Activated naive CD8-positive, alpha-beta T cell (primary cell): ENCODE measurements at regions not wholly inside any gene's neighbourhood (a gene's known extent, or its start where the extent isn't known, plus 50 kb on each side); places are given as distances from the start of the nearest gene placed in this dataset.

Experiments
- H3K27ac Mint-ChIP-seq: one replicate; pipeline ENCODE4 v1.8.0; 2021; ENCODE audit warnings: mixed read lengths
- H3K27me3 Mint-ChIP-seq: one replicate; pipeline ENCODE4 v1.8.0; 2021; ENCODE audit warnings: mixed read lengths
- H3K36me3 Mint-ChIP-seq: one replicate; pipeline ENCODE4 v1.8.0; 2021; ENCODE audit warnings: mixed read lengths
- H3K4me1 Mint-ChIP-seq: one replicate; pipeline ENCODE4 v1.8.0; 2021; ENCODE audit warnings: low read depth, mixed read lengths
- H3K4me3 Mint-ChIP-seq: one replicate; pipeline ENCODE4 v1.8.0; 2021; ENCODE audit warnings: mild to moderate bottlenecking, mixed read lengths
- H3K9me3 Mint-ChIP-seq: one replicate; pipeline ENCODE4 v1.8.0; 2021; ENCODE audit warnings: low read depth, mixed read lengths

DNA sequence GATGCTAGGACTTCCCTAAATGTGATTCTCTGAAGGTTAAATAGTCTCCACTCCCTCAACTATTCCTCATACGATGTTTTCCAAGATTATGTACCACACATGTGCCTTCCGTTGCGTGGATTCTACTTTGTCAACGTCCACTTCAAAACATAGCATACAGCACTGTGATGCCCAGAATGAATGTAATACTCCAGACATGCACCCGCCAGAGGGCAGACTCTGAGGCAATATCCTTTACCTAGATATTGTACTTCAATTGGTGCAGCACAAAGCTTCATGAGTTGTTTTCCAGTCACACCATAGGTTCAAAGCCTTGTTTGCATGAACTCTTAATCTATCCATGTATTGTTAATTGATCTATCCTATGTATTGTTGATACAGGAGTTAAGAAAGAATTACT lies 201.0 kb upstream of the NABP1 start:
- H3K27ac Mint-ChIP-seq, result no peak overlapping the region
- peaks cover 7% of the 10 kb centered on the region for H3K9me3 Mint-ChIP-seq
- H3K36me3 Mint-ChIP-seq, result peaks cover 2% of the 10 kb centered on the region
- peaks cover 2% of the 10 kb centered on the region for H3K27me3 Mint-ChIP-seq
- H3K4me1 Mint-ChIP-seq, result no peaks in the 10 kb centered on the region
- no peak overlapping the region for H3K4me3 Mint-ChIP-seq

DNA sequence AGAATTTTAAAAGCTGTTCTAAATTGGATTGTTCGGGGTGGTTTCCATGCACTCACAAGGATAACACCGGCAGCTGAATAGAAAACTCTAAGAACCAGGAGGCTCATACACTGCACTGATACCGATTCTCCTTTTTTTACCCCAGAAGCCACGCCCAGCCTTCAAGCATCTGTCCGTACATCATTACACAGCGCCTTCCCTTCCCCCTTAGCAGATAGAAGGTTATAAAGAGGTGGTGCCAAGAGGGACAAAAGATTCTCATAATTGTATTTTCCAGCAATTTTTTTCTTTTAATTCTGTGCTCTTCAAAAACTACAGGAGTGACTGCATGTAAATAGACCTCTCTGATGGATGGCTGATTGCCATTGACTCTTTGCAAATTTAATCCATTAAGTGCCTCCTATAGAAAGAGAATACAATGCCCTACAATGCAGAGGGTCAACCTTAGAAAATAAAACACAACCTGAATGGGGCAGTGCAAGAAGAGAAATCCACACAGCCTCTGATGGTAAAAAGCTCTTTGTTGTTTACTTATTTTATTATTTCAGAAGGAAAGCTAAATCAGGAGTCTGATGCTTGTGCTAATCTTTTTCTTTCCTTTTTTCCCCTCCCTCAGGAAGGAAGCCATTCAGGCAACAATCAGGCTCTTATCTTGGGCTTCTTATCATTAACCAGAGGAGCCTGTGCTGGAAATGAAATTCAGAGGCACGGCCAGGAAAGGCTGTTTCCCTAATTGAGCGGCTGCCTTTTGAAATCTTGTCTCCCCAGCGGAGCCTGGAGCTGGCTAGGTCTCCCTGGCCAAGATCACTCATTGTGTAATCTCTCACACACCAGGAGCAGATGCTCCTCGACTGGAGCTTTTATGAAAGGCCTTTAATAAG lies 198.9 kb upstream of the NABP1 start:
- Mint-ChIP-seq H3K36me3 (peaks cover 5% of the 10 kb centered on the region), H3K4me3 (no peak overlapping the region)

DNA sequence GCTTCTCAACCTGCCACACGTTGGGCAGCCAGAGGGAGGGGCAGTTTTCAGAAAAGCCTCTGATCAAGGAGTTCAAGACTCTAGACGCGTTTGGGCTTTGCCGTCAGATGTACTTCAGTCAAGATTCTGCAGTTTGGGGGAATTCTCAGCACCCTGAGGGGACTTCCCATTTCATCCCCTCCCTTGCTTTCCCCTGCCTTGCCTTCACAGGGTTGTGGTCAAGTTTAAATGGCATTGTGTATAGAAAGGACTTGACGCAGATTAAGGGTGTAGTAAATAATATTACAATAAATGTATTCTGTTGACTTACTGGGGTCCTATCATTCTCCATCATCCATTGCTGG lies 198.3 kb upstream of the NABP1 start:
- Mint-ChIP-seq H3K4me1 (no peaks in the 10 kb centered on the region), H3K9me3 (peaks cover 16% of the 10 kb centered on the region), H3K36me3 (peaks cover 5% of the 10 kb centered on the region), H3K27me3 (peaks cover 2% of the 10 kb centered on the region), H3K4me3 (no peak overlapping the region), H3K27ac (no peak overlapping the region)

More for the DNA sequence above, 198.9 kb upstream of the NABP1 start:
- Mint-ChIP-seq H3K27me3 (peaks cover 2% of the 10 kb centered on the region), H3K27ac (no peak overlapping the region), H3K9me3 (peaks cover 16% of the 10 kb centered on the region), H3K4me1 (no peaks in the 10 kb centered on the region)

DNA sequence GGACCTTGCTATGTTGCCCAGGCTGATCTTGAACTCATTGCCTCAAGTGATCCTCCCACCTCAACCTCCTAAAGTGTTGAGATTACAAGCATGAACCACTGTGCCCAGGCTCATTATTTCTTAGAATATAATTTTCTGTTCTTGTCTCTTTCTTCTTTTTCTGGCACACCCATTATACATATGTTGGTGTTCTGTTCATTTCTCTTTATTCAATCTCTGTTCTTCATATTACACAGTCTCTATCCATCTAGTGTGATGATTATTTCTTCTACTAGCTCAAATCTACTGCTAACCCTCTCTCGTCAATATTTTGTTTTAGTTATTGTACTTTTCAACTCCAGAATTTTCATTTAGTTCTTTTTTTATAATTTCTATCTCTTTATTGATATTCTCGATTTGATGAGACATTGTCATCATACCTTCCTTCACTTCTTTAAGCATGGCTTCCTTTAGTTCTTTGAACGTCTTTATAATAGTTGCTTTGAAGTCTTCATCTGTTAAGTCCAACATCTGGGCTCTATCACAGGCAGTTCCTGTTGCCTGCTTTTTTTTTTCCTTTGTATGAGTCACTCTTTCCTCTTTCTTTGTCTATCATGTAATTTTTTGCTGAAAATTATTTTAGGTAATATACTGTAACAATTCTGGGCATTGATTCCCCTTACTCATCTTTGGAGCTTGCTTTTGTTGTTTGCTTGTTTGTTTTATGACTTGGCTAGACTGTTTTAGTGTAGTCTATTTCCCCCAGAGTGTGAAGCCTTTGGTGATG lies 196.4 kb upstream of the NABP1 start:
- Mint-ChIP-seq H3K4me1 (no peaks in the 10 kb centered on the region), H3K27ac (no peak overlapping the region), H3K27me3 (peaks cover 2% of the 10 kb centered on the region), H3K9me3 (peaks cover 16% of the 10 kb centered on the region), H3K4me3 (no peak overlapping the region), H3K36me3 (peaks cover 5% of the 10 kb centered on the region)

DNA sequence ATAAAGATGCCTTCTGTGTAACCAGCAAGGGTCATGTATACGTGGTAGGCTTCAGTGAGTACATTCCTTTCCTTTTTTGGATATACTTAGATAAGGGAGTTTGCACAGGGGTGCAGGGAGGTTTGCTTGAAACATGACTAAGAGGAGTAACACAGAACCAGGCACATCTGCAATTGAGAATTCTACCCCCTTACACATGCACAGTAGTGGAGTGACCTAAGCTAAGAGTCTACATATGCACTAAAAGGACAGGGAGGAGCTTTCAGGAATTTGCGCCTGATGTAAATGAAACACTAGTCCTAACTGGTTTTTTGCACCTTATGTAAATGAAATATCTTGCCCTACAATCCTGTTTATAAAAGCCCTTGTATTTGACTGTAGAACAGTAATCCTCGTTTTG lies 194.8 kb upstream of the NABP1 start:
- Mint-ChIP-seq H3K4me3 (no peak overlapping the region), H3K9me3 (peaks cover 16% of the 10 kb centered on the region), H3K27me3 (peaks cover 2% of the 10 kb centered on the region), H3K27ac (no peak overlapping the region), H3K36me3 (peaks cover 5% of the 10 kb centered on the region), H3K4me1 (no peaks in the 10 kb centered on the region)

DNA sequence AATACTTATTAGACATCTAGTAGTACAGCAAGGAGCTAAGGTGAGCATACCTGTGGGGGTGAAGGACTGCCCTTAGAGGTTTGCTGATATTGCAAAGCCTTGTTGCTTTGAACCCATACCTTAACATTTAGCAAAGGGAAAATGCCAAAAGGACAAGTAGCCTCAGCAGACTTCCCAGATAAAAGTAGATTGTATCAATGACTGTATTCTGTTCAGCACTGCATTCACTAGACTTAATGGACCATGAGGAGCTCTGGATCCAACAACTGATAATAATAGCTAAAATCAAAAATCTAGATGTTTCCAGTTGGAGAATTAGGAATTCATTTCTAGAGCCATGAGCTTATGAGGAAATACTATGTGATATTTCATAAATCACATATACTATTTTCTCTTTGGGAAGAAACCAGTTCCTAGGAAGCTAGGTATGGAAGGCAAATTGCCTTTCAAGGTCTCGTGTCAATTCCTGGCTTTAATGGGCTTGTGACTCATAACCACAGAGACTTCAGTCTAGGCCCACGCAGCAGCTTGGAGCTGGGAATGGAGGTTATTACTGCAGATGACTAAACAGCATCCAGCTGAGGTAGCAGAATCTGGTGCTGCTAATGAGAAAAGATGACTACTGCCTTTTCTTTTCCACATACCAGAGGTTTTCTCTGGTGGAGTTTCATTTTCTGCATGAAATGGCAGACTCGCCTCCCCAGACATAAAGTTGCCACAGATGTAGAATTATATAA lies 191.2 kb upstream of the NABP1 start:
- Mint-ChIP-seq H3K27me3 (no peaks in the 10 kb centered on the region), H3K9me3 (peaks cover 10% of the 10 kb centered on the region), H3K4me1 (no peaks in the 10 kb centered on the region)

DNA sequence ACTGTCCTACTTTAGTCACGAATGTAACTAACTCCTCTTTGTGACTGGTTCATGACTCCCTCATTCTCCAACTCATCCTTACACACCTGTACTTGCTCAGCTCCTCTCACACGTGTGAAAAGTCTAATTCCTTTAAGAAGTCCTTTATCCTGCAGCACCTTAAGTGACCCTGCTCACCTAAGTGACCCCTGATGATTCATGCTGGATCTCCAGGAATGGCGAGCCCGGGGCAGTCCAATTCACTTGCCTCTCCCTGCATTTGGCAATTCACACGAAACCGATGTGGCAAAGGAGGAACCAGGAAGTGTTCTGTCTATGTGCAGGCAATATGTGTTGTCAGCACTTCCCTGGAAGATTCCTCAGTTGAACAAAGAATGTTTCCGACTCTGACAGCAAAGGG lies 189.8 kb upstream of the NABP1 start:
- no peaks in the 10 kb centered on the region for H3K9me3 Mint-ChIP-seq
- H3K36me3 Mint-ChIP-seq, result no peaks in the 10 kb centered on the region
- H3K4me1 Mint-ChIP-seq, result no peaks in the 10 kb centered on the region
- H3K4me3 Mint-ChIP-seq, result no peak overlapping the region
- no peak overlapping the region for H3K27ac Mint-ChIP-seq
- no peaks in the 10 kb centered on the region for H3K27me3 Mint-ChIP-seq

More for the DNA sequence above, 191.2 kb upstream of the NABP1 start:
- no peak overlapping the region for H3K27ac Mint-ChIP-seq
- no peak overlapping the region for H3K4me3 Mint-ChIP-seq
- H3K36me3 Mint-ChIP-seq, result peaks cover 5% of the 10 kb centered on the region

DNA sequence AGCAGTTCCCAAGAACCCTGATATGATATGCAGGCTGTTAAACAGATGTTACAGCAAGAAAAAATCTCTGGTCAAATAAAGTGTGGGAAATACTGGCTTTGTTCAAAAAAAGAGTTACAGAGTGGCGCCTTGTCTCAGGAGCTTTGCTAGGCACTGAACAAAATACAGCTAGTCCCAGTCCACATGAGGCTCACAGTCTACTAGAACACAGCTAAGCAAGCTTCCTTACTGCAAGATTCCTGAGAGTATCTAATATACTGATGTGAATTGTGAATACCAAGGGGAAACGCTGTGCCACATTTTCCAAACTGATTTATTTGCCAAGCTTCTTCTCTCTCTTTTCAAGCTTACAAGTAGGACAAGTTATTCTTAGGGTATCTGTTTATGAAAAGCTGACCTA lies 188.8 kb upstream of the NABP1 start:
- Mint-ChIP-seq H3K36me3 (no peaks in the 10 kb centered on the region), H3K9me3 (no peaks in the 10 kb centered on the region), H3K4me3 (no peak overlapping the region), H3K27ac (no peak overlapping the region), H3K4me1 (no peaks in the 10 kb centered on the region), H3K27me3 (peaks cover 1% of the 10 kb centered on the region)

DNA sequence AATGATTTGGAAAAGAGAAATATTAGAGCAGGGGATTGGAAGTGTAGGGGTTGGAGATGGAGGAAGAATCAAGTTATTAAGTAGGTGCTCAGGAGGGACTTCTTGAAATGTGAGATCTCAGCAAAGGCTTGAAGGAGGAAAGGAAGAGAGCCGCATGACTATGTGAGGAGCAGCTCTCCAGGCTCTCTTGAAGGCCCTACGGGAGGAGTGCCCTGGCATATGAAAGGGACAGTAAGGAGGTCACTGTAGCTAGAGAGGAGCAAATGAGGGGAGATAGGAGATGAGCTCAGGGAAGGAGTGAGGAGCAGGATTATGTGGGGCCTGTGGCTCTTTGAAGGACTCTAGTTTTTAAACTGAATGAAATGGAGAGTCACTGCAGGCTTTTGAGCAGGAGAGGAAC lies 181.1 kb upstream of the NABP1 start:
- Mint-ChIP-seq H3K27ac (no peak overlapping the region), H3K4me1 (no peaks in the 10 kb centered on the region), H3K27me3 (peaks cover 5% of the 10 kb centered on the region)

DNA sequence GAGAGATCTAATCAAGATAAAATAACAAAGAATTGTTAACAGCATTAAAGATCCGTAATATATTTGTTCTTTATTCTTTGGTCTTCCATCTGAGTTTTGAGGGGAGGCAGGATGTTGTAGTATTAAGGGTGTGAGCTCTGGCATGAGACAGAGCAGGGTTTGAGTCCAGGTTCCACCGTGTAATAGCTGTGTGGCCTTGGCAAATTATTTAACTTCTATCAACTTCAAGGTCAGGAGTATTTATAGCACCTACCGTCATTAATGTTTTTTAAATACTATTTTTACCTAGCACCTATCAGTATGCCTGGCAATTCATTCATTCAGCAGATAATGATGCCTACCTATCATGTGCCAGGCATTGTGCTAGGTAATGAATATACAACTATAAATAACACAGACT lies 180.1 kb upstream of the NABP1 start:
- Mint-ChIP-seq H3K4me3 (no peak overlapping the region), H3K27me3 (peaks cover 5% of the 10 kb centered on the region), H3K9me3 (no peaks in the 10 kb centered on the region), H3K27ac (no peak overlapping the region), H3K36me3 (no peaks in the 10 kb centered on the region), H3K4me1 (no peaks in the 10 kb centered on the region)

More for the DNA sequence above, 181.1 kb upstream of the NABP1 start:
- no peak overlapping the region for H3K4me3 Mint-ChIP-seq
- H3K36me3 Mint-ChIP-seq, result no peaks in the 10 kb centered on the region
- H3K9me3 Mint-ChIP-seq, result no peaks in the 10 kb centered on the region

DNA sequence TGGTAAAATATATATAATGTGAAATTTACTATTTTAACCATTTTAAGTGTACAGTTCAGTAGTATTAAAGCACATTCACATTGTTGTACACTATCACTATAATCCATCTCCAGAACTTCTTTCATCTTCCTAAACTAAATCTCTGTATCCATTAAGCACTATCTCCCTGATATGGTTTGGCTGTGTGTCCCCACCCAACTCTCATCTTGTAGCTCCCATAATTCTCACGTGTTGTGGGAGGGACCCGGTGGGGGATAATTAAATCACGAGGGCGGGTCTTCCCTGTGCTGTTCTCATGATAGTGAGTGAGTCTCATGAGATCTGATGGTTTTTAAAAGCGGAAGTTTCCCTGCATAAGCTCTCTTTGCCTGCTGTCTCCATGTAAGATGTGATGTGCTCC lies 178.9 kb upstream of the NABP1 start:
- Mint-ChIP-seq H3K27me3 (peaks cover 5% of the 10 kb centered on the region), H3K36me3 (no peaks in the 10 kb centered on the region), H3K9me3 (no peaks in the 10 kb centered on the region), H3K4me3 (no peak overlapping the region), H3K4me1 (no peaks in the 10 kb centered on the region), H3K27ac (no peak overlapping the region)

DNA sequence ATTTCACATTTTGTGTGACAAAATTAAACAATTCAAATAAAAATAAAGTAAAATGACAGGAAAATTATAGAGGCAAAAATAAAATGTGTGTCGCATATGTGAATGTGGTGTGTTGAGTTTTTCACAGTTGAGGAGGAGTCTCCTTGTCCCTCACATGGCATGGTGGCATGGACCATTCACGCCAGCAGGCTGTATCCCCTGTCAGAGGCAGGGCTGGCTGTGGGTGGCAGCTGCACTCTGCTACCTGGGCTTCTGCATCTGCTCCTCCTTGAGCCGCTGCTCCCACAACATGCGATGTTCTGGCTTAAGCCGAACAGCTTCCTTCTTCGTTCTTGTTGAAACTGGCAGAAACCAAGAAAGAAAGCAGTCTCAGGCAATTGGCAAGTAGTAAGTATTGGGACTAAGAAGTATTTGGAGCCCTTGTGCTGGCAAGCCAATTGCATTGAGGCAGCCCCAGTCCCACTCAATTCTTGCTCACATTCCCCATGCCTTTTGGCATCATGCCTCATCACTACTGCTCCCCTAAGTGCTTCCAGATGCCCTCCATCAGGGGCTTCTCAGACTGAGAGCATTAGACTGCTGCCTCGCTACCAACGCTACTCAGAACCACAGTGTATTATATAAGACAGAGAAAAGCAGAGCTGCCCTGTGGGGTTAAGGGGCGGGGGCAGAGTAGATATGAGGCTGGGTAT lies 177.9 kb upstream of the NABP1 start:
- no peak overlapping the region for H3K4me3 Mint-ChIP-seq
- no peaks in the 10 kb centered on the region for H3K36me3 Mint-ChIP-seq
- H3K27me3 Mint-ChIP-seq, result no peaks in the 10 kb centered on the region
- H3K4me1 Mint-ChIP-seq, result no peaks in the 10 kb centered on the region
- H3K27ac Mint-ChIP-seq, result no peak overlapping the region
- no peaks in the 10 kb centered on the region for H3K9me3 Mint-ChIP-seq

DNA sequence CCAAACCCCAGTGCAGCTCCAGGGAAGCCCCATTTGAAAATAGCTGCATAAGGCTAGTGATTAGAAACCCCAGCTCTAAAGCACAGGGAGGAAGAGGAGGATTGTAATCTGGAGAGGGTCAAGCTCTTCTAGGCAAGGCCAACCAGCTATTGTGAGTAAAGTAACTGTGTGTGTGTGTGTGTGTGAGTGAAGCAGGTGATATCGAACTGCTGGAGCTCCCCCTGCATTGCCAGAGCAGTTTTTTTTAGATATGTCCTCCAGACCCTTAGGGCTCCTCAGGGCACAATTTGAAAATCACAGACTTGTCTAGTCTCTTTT lies 177.4 kb upstream of the NABP1 start:
- H3K27ac Mint-ChIP-seq, result no peak overlapping the region
- H3K36me3 Mint-ChIP-seq, result no peaks in the 10 kb centered on the region
- no peaks in the 10 kb centered on the region for H3K27me3 Mint-ChIP-seq
- H3K4me3 Mint-ChIP-seq, result no peak overlapping the region
- no peaks in the 10 kb centered on the region for H3K9me3 Mint-ChIP-seq
- no peaks in the 10 kb centered on the region for H3K4me1 Mint-ChIP-seq

DNA sequence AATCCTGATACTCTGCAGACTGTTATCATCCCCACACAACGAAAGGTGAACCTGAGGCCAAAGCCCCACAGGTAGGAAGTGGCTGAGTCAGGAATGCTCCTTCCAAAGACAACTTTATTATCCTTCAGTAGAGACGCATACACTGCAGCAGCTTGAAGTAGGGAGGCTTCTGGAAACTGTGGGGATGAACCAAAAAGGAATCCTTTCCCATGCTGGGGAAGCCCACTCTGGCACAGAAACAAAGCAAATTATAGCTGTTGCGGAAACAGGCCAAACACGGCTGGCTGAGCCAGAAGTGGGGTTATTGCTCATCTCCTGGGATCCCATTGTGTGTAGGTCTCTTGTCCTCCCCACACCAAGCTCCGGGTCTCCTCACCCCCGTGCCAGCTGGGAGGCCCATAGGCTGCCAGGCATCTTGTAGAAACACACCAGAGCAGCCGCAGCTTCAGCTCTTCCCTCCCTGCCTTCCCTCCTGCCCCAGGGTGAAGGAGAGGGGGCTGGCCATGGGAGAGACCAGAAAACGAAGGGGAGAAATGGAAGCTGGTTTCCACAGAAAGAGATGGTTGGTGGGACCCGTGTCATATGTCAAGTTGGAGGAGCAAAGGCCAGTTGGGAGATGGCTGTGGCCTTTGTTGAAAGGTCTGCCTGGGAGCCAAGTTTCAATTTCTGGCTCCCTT lies 176.9 kb upstream of the NABP1 start:
- Mint-ChIP-seq H3K27me3 (no peaks in the 10 kb centered on the region), H3K36me3 (no peaks in the 10 kb centered on the region), H3K27ac (no peak overlapping the region), H3K9me3 (no peaks in the 10 kb centered on the region), H3K4me1 (no peaks in the 10 kb centered on the region), H3K4me3 (no peak overlapping the region)
